DND-41 (cell line): ENCODE measurements at regions not wholly inside any gene's neighbourhood (a gene's known extent, or its start where the extent isn't known, plus 50 kb on each side); places are given as distances from the start of the nearest gene placed in this dataset.

ENCODE experiments used
- EZH2 ChIP-seq: IDR thresholded peaks from 3 replicates; pipeline ENCODE4 v1.6.1; 2012; ENCODE audit warnings: borderline replicate concordance, low read depth, mild to moderate bottlenecking, moderate library complexity, low read length, inconsistent platforms; ENCODE audit not compliant: severe bottlenecking
- TF ChIP-seq, protein P1 (sequence below): IDR thresholded peaks from 2 replicates; pipeline ENCODE4 v1.5.1; 2012; ENCODE audit warnings: borderline replicate concordance, low read length, moderate library complexity, mild to moderate bottlenecking; ENCODE audit not compliant: poor library complexity, severe bottlenecking; ENCODE audit errors: extremely low read depth

DNA sequence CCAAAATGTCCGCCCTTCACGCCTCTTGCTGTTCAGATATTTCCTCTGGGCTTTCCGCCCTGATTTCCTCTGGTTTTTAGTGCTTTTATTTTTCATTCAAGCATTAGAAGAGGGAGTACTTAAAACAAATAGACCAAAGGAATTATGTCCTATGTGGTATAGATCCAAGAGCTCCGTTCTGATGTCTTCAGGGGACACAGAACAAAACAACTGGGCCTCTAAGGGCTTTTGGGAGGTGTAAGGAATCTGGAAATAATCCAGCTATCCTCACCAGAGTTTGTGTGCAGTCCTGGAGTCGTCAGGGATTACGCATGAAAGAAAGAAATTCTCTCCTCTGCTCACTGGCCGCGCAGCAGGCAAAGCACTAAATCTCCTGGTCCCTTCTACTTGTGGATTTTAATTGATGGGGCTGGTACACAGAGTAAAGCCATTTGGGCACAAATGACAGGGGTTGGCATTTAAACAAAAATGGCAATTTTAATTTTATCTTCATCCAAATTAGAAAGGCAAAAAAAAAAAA is 999.2 kb downstream of the ADGRL3 start:
- TF ChIP-seq, protein P1, sequence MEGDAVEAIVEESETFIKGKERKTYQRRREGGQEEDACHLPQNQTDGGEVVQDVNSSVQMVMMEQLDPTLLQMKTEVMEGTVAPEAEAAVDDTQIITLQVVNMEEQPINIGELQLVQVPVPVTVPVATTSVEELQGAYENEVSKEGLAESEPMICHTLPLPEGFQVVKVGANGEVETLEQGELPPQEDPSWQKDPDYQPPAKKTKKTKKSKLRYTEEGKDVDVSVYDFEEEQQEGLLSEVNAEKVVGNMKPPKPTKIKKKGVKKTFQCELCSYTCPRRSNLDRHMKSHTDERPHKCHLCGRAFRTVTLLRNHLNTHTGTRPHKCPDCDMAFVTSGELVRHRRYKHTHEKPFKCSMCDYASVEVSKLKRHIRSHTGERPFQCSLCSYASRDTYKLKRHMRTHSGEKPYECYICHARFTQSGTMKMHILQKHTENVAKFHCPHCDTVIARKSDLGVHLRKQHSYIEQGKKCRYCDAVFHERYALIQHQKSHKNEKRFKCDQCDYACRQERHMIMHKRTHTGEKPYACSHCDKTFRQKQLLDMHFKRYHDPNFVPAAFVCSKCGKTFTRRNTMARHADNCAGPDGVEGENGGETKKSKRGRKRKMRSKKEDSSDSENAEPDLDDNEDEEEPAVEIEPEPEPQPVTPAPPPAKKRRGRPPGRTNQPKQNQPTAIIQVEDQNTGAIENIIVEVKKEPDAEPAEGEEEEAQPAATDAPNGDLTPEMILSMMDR: no peak
- TF ChIP-seq EZH2: no peak
